LoVo (cell line): ENCODE measurements at regions not wholly inside any gene's neighbourhood (a gene's known extent, or its start where the extent isn't known, plus 50 kb on each side); places are given as distances from the start of the nearest gene placed in this dataset.

ENCODE experiments used
- DNase-seq: peaks from one replicate; pipeline ENCODE4 v3.0.0-alpha.2; 2016; ENCODE audit warnings: low spot score

- no peak for DNase-seq
These were observed 549.1 kb upstream of the BOD1L1 start for GRCh38 chr4:14176613-14177012.

GRCh38 chr4:14177987-14178386 lies 550.5 kb upstream of the BOD1L1 start:
- no peak for DNase-seq

- DNase-seq = peak; percentile 40
These were observed 550.9 kb upstream of the BOD1L1 start for GRCh38 chr4:14178421-14178820.

DNA sequence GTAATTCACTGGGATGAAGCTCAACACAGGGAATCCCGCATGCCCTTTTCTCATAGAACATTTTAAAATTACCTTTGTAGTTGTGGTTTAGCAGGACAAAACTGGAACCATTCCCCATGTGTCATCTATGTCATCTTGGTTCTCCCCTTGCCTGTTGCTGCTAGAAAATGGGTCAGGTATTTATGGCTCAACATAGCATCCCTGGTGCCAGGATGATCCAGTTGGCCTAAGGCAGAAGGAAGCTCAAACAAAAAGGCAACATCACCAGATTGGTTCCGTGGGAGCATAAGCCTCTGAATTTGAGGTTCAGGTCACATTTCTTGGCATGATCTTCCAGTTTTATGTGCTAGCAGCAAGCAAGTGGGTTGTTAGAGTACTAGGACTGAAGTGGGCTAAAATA lies 552.6 kb upstream of the BOD1L1 start:
- DNase-seq = no peak

DNA sequence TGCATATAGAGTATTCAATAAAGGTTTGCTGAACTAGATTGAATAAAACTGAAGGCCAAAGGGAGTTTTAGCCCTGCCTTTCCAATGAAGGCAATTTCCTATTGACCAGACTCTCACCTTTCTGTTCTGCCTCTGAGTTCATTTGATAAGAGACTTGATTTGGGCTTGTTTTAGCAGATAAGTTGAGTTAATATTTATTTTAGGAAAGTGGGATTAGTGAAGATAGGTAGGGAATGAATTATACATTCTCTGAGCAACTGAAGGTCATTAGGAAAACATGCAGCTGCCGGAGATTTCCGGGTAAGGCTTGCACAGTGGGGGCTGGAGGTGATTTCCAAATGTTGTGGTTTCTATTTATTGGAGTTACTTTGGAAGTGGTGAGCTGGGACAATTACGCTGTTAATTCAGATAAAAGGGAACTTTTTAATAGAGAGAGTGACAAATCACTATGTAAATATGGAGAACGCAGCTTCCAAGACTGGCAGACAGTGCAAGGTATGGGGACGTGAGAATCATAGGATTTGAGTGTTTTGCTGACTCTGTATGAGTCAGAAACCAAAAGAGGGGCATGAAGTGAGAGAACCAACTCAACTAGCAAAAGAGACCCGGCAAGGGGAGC lies 553.6 kb upstream of the BOD1L1 start:
- peak; percentile 72 for DNase-seq

- DNase-seq = no peak
These were observed 554.6 kb upstream of the BOD1L1 start for GRCh38 chr4:14182148-14182547.

DNA sequence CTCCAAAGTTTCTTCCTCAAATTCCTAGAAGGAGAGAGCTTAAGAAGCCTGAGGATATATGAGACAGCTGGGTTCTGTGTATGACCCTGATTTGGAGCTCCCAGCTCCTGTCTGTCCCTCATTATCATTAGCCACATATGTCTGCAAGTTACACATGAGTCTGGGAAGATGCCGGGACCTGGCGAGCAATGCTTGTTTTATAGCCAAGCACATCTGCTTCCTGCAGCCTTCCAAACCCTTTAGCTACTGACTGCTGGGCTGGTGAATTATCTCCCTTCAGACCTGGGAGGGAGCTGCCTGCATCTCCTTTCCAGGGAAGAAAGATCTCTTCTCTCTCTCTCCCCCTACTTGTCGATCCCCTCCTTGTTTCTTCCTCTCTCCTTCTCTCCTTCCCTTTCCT lies 556.7 kb upstream of the BOD1L1 start:
- no peak for DNase-seq

- no peak for DNase-seq
These were observed 557.2 kb upstream of the BOD1L1 start for GRCh38 chr4:14184767-14185166.

DNA sequence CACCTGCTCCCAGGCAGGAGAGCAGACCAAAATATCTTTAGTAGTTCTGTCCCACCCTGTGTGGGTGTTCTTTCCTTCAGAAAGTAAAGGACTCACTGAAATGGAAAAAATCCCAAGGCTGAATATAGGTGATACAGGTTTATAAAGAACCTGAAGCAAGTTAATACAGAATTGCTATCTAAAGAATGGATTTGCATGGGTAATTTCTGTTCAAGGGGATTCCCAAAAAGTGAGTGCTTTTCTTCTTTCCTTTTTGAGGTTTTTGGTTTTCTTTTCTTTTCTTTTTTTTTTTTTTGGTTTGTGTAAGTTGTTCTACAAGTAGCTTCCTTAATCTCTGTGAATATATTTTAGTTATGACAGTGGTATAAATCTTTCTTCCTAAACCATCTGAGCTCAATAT lies 560.7 kb upstream of the BOD1L1 start:
- no peak for DNase-seq

DNA sequence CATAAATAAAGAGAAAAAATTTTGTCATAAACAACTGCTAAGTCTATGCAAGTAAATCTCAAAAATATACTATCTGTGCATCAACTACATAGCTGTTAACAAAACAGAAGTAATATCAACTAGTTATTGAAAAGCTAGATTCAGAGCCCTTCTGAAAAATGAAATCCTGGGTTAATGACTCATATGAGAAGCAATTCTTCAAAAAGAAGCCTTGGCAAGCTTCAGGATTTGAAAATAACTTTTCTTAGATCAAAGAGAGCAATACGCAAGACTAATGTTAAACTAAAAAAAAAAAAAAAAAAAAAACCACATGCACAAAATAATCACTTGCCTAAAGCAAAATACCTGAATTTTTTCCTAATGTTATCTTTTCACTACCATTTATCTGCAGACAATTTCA lies 566.1 kb upstream of the BOD1L1 start:
- DNase-seq = no peak

DNA sequence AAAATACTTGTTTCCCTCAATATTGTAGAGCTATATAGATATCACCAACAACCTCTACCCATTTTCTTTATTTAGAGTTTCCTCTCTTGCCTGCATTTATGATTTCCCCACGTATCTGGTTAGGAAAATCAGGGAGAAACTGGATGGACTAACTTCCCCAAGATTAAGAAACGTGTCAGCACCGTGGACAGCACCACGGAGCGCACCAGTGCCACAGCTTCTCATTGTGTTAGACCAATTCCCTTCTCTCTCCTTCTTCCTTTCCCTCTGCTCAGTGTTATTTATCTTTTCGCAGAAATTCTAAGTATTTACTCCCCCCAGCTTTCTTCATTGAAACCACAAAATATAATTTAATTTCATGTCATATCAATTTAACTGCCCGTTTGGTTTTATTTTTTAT lies 568.6 kb upstream of the BOD1L1 start:
- peak; percentile 50 for DNase-seq

- DNase-seq = no peak
These were observed 587.7 kb upstream of the BOD1L1 start for GRCh38 chr4:14215116-14215770.

DNA sequence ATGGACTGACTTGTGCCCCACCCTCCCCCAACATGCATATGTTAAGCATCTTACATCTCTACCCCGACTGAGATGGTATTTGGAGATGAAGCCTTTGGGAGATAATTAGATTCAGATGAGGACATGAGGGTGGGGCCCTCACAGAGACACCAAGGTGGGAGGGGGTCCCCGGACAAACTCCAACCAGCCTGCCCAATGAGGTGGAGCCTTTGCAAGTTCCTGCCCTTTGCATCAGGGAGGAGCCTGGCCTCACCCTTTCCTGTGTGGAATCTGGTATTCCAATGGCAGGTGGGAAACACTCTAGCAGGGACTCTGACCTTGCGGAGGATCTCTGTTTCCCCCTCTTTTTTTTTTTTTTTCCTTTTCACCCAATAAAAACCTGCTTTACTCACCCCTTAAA lies 589.9 kb upstream of the BOD1L1 start:
- no peak for DNase-seq

DNA sequence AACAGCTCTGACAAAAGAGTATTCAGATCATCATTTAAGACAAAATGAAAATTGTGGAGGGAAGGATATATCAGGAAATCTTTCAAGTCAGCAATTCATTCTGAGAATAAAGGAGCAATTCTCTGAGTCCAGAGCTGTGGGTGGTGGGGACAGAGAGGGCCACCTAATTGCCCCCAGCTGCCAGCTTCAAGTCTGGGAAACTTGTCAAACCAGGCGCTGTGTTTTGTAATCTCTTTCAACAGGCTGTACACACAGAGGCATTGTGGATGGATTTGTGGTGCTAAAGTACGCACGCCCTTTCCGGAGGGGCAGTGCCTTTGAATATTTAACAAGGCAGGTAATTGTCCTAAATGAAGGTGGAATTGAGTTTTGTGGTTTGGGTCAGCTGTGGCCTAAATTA lies 591.1 kb upstream of the BOD1L1 start:
- no peak for DNase-seq

DNA sequence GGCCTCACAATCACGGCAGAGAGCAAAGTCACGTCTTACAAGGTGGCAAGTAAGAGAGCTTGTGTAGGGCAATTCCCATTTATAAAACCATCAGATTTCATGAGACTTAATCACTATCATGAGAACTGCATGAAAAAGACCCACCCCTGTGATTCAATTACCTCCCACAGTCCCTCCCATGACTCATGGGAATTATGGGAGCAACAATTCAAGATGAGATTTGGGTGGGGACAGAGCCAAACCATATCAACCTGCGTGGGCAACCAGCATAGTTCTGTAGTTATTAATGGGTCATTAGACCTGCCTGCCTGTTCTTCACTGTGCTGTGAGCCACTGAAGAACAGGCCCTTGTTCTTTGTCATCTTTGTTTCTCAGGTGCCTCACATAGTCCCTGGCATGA lies 593.7 kb upstream of the BOD1L1 start:
- DNase-seq = no peak

- DNase-seq = no peak
These were observed 595.0 kb upstream of the BOD1L1 start for GRCh38 chr4:14222377-14223029.

DNA sequence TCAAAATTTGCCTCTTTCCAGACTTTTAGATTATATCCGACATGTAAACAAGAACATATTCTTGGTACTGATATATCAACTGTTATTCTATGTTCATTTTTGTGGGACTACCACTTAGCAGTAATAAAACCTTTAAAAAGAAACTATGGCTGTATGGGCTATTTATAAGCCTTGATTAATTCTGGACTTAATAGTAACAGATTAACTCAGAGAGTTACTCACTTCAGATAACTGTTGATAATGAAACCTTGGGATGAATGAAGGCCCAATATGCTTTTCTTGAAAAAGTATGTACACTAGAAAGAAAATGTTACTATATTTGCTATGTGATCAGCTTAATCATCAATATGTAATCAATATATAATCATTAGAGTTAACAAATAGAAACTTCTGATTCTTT lies 595.9 kb upstream of the BOD1L1 start:
- DNase-seq = no peak

GRCh38 chr4:14225688-14226207 lies 598.2 kb upstream of the BOD1L1 start:
- DNase-seq = no peak

DNA sequence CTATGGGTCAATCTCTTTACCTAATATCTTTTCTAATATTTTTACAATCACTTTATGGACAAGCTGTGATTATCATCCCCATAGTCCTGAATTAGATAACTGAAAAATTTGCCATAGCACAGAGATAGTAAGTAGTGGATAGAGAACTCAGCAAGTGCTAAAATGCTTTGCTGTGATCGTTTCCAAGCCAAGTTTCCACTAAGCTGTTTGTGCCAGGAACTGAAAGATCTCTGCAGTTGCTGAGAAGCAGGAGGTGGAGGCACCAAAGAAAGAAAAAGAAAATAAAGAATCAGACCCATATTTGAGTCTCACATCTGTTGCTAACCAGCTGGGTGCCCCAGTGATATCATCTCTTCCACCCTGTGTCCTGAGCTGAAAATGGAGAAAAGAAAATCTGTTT lies 605.6 kb upstream of the BOD1L1 start:
- no peak for DNase-seq

- DNase-seq = no peak
These were observed 606.8 kb upstream of the BOD1L1 start for GRCh38 chr4:14234307-14234706.

- DNase-seq = no peak
These were observed 608.8 kb upstream of the BOD1L1 start for GRCh38 chr4:14236359-14236758.

- DNase-seq = no peak
These were observed 610.4 kb upstream of the BOD1L1 start for GRCh38 chr4:14237911-14238310.

GRCh38 chr4:14241574-14241973 lies 614.0 kb upstream of the BOD1L1 start:
- DNase-seq = no peak

- DNase-seq = no peak
These were observed 620.2 kb upstream of the BOD1L1 start for GRCh38 chr4:14247767-14248166.
